Superior temporal gyrus (tissue), 1 donor: ENCODE measurements at regions not wholly inside any gene's neighbourhood (a gene's known extent, or its start where the extent isn't known, plus 50 kb on each side); places are given as distances from the start of the nearest gene placed in this dataset.
"Not testable (repeated sequence)": the region's sequence is repeated elsewhere in the genome, so short reads cannot be mapped to it uniquely, and the experiment has no call there.

ENCODE experiments used
- DNase-seq: peaks from one replicate; pipeline ENCODE4 v3.0.0-alpha.2; 2016; ENCODE audit errors: extremely low spot score

DNA sequence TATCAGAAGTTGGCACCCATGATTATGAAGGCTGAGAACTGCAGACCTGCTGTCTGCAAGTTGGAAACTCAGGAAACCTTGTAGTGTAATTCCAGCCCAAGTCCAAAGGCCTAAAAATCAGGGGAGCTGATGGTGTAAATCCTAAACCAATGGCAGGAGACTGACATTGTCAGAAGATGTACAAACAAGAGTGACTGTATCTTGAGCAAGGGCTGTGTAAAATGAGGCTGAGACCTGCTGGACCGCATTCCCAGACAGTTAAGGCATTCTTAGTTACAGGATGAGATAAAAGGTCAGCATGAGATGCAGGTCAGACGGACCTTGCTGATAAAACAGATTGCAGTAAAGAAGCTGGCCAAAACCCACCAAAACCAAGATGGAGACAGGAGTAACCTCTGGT, 147.7 kb downstream of the COG6 start:
- DNase-seq: no peak

DNA sequence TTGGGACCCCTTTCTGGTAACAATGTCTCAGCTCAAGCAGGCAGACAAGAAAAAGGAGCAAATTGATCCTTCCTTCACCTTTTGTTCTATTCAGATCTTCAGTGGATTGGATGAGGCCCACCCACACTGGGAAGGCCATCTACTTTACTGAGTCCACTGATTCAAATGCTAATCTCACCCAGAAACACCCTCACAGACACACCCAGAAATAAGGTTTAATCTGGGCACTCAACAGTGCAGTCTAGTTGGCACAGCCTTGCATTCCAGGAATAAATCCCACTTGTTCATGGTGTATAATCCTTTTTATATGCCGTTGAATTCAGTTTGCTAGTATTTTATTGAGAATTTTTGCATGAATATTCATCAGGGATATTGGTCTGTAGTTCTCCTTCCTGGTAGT, 148.4 kb downstream of the COG6 start:
- no peak for DNase-seq

DNA sequence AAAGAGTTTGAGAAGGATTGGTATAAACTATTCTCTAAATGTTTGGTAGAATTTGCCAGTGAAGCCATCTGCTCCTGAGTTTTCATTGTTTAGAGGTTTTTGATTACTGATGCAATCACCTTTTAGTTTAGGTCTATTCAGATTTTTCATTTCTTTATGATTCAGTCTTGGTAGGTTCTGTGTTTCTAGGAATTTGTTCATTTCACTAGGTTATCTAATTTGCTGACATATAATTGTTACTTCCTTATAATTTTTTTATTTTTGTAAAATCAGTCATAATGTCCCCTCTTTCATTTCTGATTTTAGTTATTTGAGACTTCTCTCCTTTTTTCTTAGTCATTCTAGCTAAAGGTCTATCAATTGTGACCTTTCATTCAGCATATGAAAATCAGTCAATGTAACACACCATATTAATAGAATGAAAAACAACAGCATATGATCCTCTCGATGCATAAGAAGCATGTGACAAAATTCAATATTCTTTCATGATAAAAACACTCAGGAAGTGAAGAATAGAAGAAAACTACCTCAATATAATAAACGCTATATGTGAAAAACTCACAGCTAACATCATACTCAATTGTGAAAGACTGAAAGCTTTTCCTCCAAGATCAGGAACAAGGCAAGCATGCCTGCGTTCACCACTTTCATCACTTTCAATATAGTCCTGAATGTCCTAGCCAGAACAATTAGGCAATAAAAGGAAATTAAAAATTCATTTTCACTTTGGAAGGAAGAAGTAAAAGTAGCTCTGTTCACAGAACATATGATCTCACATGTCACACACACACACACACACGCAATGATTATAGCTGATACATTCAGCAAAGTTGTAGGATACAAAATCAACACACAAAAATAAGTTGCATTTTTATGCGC, 149.1 kb downstream of the COG6 start:
- no peak for DNase-seq

DNA sequence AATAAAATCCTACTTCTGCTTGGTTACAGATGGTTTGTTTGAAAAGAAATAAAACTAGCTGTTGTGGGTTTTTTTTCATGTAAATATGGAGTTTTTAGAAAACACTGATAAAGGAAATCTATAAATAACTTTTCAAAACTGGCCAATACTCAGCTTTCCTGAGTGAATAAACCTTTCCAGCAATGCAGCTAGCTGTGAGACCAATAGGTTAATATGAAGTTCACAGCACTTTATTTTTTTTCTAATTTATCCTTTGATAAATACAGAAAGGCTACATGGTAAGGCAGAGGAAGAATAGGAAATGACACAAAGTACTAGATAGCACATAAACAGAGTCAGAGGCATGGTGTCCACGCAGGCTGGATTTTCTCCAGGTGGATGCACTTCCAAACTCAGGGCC, 154.0 kb downstream of the COG6 start:
- no peak for DNase-seq

DNA sequence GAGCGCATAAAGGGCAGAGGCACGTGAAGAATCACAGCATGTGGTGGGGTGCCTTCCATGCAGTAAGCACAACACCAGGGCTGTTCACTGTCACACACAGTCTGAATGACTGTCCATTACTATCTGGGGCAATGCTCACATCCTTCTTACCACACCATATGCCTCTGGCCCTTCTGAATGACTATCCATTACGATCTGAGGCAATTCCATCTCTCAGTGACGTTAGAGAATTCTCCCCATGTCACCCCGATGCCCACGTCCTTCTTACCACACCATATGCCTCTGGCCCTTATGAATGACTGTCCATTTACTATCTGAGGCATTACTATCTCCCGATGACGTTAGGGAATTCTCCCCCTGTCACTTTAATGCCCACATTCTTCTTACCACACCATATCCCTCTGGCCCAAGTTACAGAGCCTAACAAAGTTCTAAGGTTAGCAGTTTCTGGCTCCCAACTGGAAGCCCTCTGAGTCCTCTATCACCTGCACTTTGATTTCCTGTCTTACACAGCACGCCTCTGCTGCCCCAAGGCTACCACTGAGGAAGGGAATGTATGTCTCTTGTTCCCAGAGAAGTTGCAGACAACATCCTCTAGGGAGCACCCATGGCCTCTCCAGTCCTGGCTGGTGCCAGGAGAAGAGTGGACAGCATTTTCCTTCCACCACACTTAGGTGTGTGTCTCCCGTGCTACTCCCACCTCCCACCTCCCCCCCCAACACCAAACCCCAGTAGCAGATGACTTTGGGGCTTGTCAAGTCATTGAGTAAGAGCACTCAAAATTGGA, 154.8 kb downstream of the COG6 start:
- DNase-seq: no peak

DNA sequence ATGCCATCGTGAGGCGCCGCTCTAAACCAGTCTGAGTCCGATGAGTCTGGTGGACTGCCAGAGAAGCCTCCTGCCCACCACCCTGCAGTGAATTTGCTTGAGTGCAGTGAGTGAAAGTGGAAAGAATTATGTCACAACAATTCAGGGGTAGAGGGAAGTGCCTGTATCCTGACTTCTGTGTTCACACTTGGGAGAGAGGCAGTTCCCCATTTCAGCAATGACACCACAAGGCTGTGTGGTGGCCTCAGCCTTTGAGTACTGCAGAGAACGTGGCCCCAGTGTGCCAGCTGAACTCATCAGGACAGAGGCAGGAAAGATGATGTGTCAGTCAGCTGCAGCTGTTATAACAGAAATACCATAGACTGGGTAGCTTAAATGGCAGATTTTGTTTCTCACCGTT, 155.6 kb downstream of the COG6 start:
- DNase-seq: no peak

DNA sequence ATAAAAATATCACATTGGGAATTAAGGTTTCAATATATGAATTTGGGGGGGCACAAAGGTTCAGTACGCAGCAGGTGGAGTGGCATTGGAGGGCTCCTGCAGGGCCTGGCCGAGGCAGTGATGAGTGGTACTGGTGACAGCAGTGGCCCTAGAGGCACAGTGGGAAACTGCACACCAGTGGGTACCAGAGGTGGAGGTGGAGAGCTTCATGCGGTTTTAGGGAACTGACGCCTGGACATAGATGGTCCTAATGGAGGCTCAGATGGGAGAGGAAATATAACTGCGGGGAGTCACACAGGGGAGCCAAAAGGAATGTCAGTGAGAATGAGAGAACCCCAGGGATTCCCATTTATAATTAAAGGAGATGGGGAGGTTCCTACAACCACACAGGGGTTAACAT, 156.2 kb downstream of the COG6 start:
- DNase-seq: no peak

DNA sequence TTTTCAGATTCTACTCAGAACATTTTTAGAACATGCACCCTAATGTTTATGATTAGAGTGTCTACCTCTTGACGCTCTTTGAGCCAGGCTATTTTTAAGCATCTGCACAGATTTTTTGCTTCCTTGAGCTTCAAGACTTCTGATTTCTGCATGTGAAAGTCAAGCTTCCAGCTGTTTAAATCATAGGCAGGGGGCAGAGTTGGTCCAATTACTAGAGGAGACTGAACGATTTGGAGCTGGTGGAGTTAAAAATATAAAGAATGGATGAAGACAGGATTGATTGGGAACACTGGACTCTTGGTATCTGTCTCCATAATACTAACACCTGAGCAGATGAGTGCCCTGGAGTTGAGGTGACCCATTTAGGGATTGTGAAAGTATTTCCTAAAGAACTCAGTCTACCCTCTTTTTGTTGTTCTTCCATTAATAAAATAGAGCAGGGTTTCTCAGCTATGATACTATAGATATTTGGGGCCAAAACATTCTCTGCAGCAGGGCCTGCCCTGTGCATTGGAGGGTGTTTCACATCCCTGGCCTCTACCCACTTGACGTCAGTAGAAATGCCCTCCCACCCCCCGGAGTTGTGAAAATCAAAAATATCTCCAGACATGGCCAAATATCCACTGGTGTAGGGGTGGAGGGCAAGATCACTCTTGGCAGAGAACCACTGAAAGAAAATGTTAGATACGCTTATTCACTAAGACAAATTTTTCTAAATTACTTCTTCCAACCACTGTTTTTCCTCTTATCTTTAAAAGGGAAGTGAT, 160.1 kb downstream of the COG6 start:
- no peak for DNase-seq

DNA sequence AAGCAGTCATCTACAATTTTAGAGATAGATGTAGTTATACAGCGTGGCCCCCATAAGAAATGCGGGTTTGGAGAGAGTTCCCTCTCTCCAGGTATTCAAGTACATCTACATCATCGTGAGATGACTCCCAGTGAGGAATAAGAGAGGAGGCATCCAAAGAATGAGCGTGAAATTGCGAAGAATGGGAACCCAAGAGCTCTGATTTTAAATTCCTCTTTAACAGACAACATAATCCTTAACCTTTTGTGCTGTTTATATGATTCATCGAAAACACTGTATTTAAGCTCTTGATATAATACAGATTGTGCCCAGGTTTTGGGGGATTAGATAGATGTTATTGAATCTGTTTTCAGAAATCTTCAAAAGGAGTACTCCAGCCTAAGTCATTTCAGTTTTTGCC, 161.5 kb downstream of the COG6 start:
- no peak for DNase-seq

DNA sequence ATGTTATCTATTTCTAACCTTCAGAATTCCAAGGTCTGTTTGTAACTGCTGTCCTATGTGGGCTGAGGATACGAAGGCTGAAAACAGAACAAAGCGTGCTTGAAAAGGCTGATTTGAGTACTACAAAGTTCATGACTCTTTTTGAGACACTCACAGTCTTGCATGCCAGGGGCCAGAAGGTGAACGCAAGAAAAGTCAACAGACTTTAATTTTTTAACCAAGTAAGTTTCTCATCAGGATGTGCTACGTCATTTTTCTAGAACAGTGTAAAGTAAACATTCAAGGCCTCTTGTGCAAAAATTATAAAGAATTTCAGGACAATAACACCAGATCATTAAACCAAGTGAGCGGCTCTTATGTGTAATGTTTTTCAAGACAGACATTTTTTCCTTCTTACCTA, 163.5 kb downstream of the COG6 start:
- DNase-seq: no peak

DNA sequence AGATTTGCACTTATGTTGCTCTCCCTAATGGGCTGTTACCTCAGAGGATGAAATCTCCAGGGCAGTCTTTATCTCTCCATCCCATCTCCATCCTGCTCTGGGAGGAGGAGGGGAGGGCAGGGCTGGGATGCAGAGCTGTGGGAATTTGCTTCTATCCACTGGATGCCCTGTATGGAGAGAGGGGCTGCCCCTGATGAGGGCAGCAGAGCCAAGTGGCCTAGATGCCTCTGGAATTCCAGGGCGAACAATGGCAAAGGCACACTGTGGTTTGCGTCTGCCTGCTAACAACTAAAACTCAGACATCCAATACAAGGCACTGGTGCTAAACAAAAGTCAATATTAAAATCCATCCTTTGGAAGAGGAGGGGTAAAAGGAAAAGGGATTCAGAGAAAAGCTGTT, 165.1 kb downstream of the COG6 start:
- no peak for DNase-seq

DNA sequence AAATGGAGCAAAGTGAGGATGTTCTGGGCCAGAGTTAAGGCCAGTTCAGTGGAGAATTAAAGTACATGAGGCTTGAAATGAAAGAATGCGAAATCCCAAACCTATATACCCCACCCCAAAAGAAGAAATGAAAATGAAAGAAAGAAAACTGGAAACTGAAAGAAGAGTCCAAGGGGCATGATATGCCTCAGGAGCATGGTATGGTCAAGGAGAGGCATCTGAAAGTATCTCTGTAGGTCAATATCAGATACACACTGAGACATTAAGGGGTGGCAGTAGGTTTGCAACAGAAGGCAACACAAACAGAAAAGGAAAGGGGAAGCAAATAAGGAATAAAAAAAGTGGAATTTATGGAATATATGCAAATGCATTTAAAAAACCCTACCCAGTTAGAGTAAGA, 166.5 kb downstream of the COG6 start:
- no peak for DNase-seq

DNA sequence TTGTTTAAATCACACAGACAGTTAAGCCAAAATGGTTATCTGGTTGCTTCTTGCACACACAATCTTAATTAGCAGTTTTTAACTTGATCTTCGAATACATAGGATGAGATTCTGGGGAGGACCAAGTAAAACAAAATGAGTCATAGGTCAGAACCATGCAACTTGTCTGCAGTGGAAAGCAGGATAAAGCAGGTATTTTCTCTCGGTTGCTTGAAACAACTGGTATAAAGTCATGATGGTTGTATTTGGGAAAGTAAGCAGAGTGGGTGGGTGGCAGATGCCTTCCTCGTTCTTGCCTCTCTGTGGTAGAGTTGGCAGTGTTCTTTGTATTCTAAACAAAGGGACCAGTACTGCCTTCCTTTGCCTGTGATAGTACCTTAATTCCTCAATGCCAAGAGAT, 167.0 kb downstream of the COG6 start:
- no peak for DNase-seq

DNA sequence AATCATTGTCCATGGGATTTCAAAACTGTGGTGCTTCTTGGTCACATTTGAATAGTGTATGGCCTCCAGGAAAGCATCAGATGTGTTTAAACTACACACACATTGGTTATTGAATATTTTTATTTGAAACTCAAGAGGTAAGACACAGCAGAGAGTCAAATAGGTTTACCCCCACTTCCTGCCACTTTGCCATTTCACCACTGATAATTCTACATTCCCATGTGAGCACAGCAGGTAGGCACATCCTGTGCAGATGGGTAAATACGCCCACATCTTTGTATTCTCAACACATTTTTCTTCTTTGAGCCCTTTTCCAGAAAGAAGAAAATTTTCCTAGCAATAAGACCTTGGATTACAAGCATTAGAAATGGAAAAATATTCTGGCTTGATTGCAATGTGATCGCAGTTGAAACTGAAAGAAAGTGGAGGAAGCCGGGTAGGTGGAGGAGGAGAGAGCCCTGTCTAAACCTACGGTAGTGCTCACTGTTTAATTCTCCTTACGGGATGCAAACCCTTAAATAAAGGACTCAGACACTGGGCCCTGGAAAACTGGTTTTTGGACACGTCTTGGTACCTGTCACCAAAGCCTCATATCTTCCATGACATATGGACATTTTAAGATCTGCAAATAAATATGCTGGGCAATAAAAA, 167.7 kb downstream of the COG6 start:
- DNase-seq: no peak

DNA sequence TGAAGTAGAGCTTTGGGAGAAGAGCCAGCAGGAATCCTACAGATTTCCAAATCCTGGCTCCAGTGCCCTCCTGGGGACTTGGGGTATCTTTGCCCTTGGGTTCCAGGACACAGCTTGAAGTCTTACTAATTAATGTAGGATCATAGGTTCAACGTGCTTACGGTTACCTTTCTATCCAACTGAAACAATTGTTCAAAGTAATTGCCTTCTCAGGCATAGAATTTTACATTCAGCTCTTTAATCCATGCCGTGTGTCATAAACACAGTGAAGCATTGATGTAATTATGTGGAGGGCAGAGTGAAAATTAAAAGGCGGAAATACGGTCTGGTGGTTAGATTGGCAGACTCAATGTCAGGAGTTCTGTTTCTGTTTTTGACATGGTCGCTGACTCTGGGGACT, 170.4 kb downstream of the COG6 start:
- no peak for DNase-seq

DNA sequence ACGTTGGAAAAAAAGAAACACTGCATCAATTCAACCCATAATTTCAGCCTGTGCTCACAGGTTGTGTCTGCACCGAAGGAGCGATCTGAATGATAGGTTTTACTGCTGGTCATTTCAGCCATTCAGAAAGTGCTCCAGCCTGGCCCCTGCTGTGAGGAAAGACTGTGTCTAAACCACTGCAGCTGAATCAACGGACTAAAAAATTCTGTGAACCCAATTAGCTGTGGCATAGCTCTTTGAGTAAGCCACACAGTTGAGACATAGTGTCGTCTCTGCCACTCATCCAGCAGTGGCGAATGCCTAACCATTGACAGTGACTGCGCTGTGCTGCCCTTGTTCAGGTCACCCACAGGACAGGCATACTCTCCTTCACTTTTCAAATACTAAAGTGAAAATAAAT, 179.8 kb downstream of the COG6 start:
- DNase-seq: no peak

DNA sequence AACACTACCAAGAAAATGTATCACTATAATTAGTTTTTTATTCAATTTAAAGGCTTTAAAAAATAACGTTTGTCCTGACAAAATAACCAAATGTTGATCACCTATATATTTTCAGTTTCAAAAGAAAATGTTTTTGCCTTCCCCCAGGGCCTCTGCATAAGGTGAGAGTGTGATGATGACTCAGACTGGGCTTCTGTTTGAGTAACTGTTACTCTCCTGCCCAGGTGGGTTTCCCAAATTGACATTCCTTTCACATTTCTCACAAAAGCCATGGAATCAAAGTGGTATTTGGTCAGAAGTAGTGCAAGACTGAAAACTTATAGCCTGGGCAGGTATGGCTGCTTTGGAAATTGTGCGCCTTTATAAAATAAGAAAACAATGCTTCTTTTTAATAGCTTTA, 180.6 kb downstream of the COG6 start:
- DNase-seq: no peak

DNA sequence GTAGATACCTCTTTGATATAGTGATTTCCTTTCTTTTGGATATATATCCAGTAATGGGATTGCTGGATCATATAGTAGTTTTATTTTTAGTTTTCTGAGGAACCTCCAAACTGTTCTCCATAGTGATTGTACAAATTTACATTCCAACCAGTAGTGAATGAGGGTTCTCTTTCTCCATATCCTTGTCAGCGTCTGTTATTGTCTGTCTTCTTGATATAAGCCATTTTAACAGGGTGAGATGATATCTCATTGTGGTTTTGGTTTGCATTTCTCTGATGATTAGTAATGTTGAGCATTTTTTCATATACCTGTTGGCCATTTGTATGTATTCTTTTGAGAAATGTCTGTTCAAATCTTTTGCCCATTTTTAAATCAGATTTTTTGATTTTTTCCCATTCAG, 182.4 kb downstream of the COG6 start:
- not testable (repeated sequence) for DNase-seq

DNA sequence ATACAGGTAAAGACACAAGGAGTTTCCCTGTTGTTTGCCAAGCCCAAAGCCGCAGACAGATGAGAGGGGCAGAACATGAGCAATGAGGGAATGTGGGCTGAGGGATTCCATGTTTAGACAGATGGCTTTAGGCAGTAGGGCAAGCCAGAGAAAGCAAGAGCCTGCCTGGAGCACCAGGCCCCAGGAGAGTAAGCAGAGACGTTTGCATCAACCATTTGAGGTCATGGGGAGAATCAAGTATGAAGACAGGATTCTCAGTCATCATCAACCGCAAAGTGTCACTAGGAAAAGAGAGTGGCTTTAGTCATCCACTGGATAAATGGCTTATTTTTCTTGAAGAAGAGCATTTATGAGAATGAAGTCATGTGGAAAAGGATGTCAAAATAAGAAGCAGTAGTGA, 184.7 kb downstream of the COG6 start:
- no peak for DNase-seq

DNA sequence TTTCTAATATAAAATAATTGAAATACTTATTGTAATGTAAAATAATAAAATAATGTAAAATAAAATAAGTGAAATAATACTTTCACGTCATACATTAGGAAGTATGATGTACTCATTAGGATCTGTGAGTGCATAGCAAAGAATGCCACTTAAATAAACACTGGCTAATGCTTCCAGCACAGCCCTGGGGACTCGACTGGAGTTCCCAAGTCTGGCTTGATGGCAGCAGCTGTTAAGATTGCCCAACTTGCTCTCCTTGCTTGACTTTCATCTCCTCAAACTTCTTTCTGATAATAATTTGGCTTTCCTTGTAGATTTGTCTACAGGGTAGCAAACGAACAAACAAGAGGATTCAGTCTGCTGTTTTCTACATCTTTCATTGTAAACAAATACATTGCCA, 191.9 kb downstream of the COG6 start:
- no peak for DNase-seq

DNA sequence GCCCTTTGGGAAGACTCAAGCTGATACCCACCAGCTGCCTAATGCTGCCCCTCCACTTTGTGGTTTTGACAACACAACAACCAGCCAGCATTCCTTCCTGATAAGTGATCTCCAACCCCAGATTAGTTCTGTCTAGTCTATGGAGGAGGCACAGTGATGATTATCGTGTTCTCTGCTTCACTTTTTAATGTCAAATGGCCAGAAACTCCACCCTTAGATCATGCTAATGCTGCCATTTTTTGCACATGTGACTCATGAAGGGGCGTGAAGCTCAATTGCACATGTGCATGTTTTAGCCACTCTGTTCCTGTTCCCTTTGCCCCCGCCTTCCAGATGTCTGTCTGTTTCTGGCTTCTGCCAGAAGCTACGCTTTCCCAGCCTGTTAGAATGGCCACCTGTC, 199.8 kb downstream of the COG6 start:
- no peak for DNase-seq

DNA sequence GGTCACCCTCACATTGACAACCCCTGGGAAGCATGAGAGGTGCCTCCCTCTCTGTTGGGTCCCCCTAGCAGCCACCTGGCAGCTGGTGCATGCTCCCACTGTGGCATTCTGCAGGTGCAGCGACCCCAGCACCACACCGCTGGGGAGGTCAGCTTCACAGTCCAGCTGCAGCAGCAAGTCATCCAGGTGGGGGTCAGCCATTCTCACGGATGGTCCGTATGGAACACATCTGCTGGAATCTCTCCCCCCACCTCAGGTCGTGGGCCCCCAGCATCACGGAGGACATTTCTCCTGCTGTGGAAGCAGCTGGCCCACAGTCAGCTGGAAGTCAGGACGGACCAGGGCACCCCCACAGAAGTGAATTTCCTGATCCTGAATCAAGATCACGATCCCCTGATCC, 201.3 kb downstream of the COG6 start:
- DNase-seq: no peak
